ENCODE measurements at regions not wholly inside any gene's neighbourhood (a gene's known extent, or its start where the extent isn't known, plus 50 kb on each side); places are given as distances from the start of the nearest gene placed in this dataset.

DNA sequence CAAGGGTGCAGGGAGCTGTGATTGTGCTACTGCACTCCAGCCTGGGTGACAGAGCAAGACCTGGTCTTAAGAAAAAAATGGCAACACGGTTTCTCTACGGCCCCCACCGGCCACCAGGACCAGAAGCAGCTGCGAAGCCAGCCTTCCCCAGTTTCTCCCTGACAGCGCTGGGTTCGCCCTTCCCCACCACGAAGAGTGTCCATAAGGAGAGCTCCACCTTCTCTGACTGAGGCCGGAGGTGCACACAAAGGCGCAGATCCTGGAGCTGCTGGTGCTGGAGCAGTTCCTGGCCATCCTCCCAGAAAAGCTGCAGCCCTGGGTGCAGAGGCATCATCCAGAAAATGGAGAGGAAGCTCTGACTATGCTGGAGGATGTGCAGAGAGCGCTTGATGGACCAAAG is 52.2 kb upstream of the ZNF599 start:
- no peak for TF ChIP-seq POLR2AphosphoS5 (IDR thresholded peaks at IDR 0.05)
- no peak for TF ChIP-seq CTCF (IDR thresholded peaks at IDR 0.05 in 8 of 11, conservative IDR thresholded peaks at IDR 0.05 in 3 of 11)
